ENCODE measurements at regions not wholly inside any gene's neighbourhood (a gene's known extent, or its start where the extent isn't known, plus 50 kb on each side); places are given as distances from the start of the nearest gene placed in this dataset.

GRCh38 chr18:29087616-29088246 is 910.8 kb upstream of the CDH2 start:
- Mint-ChIP-seq H3K9me3 (peaks cover 2% of the 10 kb centered on the region), H3K27ac (no peak overlapping the region), H3K27me3 (no peaks in the 10 kb centered on the region), H3K36me3 (no peaks in the 10 kb centered on the region), H3K4me3 (no peak overlapping the region), H3K4me1 (ENCODE audit: unreplicated experiment) (peaks cover 5% of the 10 kb centered on the region)
- TF ChIP-seq, protein P1, sequence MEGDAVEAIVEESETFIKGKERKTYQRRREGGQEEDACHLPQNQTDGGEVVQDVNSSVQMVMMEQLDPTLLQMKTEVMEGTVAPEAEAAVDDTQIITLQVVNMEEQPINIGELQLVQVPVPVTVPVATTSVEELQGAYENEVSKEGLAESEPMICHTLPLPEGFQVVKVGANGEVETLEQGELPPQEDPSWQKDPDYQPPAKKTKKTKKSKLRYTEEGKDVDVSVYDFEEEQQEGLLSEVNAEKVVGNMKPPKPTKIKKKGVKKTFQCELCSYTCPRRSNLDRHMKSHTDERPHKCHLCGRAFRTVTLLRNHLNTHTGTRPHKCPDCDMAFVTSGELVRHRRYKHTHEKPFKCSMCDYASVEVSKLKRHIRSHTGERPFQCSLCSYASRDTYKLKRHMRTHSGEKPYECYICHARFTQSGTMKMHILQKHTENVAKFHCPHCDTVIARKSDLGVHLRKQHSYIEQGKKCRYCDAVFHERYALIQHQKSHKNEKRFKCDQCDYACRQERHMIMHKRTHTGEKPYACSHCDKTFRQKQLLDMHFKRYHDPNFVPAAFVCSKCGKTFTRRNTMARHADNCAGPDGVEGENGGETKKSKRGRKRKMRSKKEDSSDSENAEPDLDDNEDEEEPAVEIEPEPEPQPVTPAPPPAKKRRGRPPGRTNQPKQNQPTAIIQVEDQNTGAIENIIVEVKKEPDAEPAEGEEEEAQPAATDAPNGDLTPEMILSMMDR (conservative IDR thresholded peaks at IDR 0.05), result no peak
- DNase-seq (ENCODE audit: extremely low spot score, unreplicated experiment), result no peak

DNA sequence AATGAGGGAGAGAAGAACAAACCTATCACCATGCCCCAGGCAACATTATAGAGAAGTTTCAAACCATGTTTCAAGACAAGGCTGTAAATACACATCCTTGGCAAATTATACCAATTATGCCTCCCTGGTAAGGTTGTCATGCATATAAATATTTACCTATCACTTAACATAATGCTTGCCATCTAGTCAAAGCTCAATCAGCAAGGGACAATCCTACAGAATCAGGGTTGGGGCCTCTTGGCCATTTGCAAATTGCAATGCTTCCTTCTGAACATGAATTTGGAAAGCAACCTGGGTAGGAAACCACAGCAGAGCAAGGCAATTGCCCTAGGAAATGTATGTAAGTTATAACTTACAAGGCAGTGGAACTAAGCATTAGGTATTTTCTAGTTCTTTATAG is 907.2 kb upstream of the CDH2 start:
- H3K36me3 Mint-ChIP-seq, result no peaks in the 10 kb centered on the region
- H3K27ac Mint-ChIP-seq, result no peak overlapping the region
- TF ChIP-seq, protein P1 (conservative IDR thresholded peaks at IDR 0.05), result no peak
- peaks cover 6% of the 10 kb centered on the region for H3K9me3 Mint-ChIP-seq
- DNase-seq (ENCODE audit: extremely low spot score, unreplicated experiment), result no peak
- no peaks in the 10 kb centered on the region for H3K27me3 Mint-ChIP-seq
- no peak overlapping the region for H3K4me3 Mint-ChIP-seq
- H3K4me1 Mint-ChIP-seq (ENCODE audit: unreplicated experiment), result peaks cover 5% of the 10 kb centered on the region

DNA sequence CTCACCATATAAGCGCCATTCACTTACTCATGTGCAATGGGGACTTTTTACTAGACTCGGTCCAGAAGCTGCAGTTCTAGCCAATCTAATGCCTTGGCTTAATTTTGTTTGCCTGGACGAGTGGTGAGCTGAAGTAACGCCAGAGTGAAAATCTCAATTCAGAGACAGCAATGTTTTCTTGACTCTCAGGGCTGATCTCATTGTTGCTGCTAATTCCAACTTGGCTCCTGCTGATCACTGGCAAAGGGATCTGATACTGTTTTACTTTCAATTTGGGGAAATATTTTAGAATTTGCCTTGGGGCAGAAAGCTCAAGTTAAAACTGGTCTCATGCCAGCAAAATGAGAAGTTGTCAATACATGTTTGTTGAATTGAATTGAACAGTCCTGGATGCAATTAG is 906.6 kb upstream of the CDH2 start:
- Mint-ChIP-seq H3K27me3 (no peaks in the 10 kb centered on the region), H3K27ac (no peak overlapping the region), H3K36me3 (no peaks in the 10 kb centered on the region), H3K4me3 (no peak overlapping the region), H3K4me1 (ENCODE audit: unreplicated experiment) (peaks cover 5% of the 10 kb centered on the region), H3K9me3 (peaks cover 6% of the 10 kb centered on the region)
- DNase-seq (ENCODE audit: extremely low spot score, unreplicated experiment), result no peak
- TF ChIP-seq, protein P1 (conservative IDR thresholded peaks at IDR 0.05), result no peak

DNA sequence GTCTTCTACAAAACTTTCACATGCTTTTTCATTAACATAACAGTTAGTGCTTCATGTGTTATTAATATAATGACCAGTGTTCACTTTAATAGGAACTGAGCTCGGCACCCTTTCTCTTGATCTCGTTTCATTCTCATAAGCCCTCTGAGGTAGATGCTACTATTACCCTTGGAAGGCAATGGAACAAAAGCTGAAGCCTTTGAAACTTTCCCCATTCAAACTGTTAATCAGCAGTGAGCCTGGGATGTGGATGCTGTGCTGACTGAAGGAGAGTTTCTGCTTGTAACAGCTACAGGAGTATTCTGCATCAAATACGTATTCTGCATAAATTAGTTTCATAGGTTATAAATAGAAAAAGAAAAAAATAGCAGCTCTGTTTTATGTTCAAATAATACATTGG is 904.0 kb upstream of the CDH2 start:
- Mint-ChIP-seq H3K4me3 (no peak overlapping the region), H3K27ac (no peak overlapping the region), H3K4me1 (ENCODE audit: unreplicated experiment) (peaks cover 5% of the 10 kb centered on the region), H3K27me3 (no peaks in the 10 kb centered on the region), H3K36me3 (no peaks in the 10 kb centered on the region), H3K9me3 (peaks cover 6% of the 10 kb centered on the region)
- TF ChIP-seq, protein P1 (conservative IDR thresholded peaks at IDR 0.05), result no peak
- DNase-seq (ENCODE audit: extremely low spot score, unreplicated experiment), result no peak

- TF ChIP-seq, protein P1 (conservative IDR thresholded peaks at IDR 0.05), result no peak
- H3K9me3 Mint-ChIP-seq, result peaks cover 6% of the 10 kb centered on the region
- H3K4me1 Mint-ChIP-seq (ENCODE audit: unreplicated experiment), result no peaks in the 10 kb centered on the region
- H3K4me3 Mint-ChIP-seq, result no peak overlapping the region
- no peak overlapping the region for H3K27ac Mint-ChIP-seq
- DNase-seq (ENCODE audit: extremely low spot score, unreplicated experiment), result no peak
- no peaks in the 10 kb centered on the region for H3K27me3 Mint-ChIP-seq
- H3K36me3 Mint-ChIP-seq, result no peaks in the 10 kb centered on the region
These were observed 901.3 kb upstream of the CDH2 start for GRCh38 chr18:29078273-29078672.

DNA sequence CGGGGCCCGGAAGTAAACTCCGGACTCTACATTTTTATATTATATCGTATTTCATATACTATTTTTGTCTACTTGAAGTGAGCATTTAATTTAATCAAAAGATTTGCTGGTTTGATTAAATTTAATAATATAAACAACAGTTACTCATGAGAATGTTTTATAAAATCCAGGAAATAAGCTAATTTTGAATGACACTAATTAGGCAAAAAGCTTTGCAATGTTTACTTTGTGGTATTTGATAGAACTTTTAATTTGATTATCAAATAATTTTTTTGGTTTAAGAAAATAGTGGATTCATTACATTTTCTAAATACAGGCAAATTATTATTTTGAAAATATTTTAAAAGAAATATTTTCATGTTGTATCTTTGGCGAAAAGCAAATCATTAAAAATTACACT is 900.4 kb upstream of the CDH2 start:
- Mint-ChIP-seq H3K4me3 (no peak overlapping the region), H3K9me3 (peaks cover under 1% of the 10 kb centered on the region), H3K4me1 (ENCODE audit: unreplicated experiment) (no peaks in the 10 kb centered on the region), H3K27ac (no peak overlapping the region), H3K36me3 (no peaks in the 10 kb centered on the region), H3K27me3 (no peaks in the 10 kb centered on the region)
- no peak for DNase-seq (ENCODE audit: extremely low spot score, unreplicated experiment)
- TF ChIP-seq, protein P1 (conservative IDR thresholded peaks at IDR 0.05), result no peak
